Keratinocyte (primary cell): ENCODE measurements at regions not wholly inside any gene's neighbourhood (a gene's known extent, or its start where the extent isn't known, plus 50 kb on each side); places are given as distances from the start of the nearest gene placed in this dataset.

ENCODE experiments used
- EZH2 ChIP-seq: IDR thresholded peaks from one replicate; pipeline ENCODE4 v1.6.1; 2012; ENCODE audit warnings: inconsistent platforms, mild to moderate bottlenecking, low read length, moderate library complexity
- TF ChIP-seq, protein P1 (sequence below), 3 experiments: IDR thresholded peaks in 1 of 3; conservative IDR thresholded peaks in 1 of 3; optimal IDR thresholded peaks in 1 of 3; 2 replicates in 2 of 3; 3 replicates in 1 of 3; pipeline versions ENCODE3 to v1.5.1; 2011; ENCODE audit warnings: low read length in 3 of 3, mild to moderate bottlenecking in 3 of 3, moderate library complexity in 2 of 3, control low read depth in 1 of 3, inconsistent platforms in 1 of 3; ENCODE audit not compliant: insufficient read depth in 2 of 3; ENCODE audit errors: extremely low read depth in 1 of 3

DNA sequence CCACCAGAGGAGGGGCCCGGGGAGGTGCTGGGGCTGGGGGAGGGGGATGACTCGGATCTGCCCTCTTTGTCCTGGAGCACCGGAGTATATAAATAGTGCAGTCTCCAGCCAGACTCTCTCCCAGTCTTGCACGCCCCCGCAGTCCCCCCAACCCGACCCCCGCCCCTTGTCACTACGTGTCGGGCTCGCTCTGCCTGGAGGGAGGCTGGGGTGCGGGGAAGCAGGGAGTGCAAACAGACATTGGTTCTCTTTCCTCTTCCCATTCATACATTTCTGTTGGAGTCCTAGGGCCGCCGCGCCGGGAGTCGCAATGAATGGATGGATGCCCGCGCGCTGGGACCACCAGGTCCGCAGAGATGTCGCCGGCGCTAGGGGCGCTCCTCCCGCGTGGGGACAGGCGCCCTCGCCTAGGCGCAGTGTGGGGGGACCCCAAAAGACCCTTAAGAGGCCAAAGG lies 179.3 kb downstream of the TBXT start:
- TF ChIP-seq, protein P1, sequence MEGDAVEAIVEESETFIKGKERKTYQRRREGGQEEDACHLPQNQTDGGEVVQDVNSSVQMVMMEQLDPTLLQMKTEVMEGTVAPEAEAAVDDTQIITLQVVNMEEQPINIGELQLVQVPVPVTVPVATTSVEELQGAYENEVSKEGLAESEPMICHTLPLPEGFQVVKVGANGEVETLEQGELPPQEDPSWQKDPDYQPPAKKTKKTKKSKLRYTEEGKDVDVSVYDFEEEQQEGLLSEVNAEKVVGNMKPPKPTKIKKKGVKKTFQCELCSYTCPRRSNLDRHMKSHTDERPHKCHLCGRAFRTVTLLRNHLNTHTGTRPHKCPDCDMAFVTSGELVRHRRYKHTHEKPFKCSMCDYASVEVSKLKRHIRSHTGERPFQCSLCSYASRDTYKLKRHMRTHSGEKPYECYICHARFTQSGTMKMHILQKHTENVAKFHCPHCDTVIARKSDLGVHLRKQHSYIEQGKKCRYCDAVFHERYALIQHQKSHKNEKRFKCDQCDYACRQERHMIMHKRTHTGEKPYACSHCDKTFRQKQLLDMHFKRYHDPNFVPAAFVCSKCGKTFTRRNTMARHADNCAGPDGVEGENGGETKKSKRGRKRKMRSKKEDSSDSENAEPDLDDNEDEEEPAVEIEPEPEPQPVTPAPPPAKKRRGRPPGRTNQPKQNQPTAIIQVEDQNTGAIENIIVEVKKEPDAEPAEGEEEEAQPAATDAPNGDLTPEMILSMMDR (optimal IDR thresholded peaks at IDR 0.05 in 1 of 3, IDR thresholded peaks at IDR 0.05 in 1 of 3, conservative IDR thresholded peaks at IDR 0.05 in 1 of 3; ENCODE audit: extremely low read depth in 1 of 3, insufficient read depth in 2 of 3, low read length in 3 of 3), result no peak
- TF ChIP-seq EZH2, result no peak
